NCI-H345 (cell line): ENCODE measurements at regions not wholly inside any gene's neighbourhood (a gene's known extent, or its start where the extent isn't known, plus 50 kb on each side); places are given as distances from the start of the nearest gene placed in this dataset.

Source experiments
- DNase-seq: peaks from one replicate; lab custom pipeline; 2025; lab: John Stamatoyannopoulos, UW

- no peak for DNase-seq
Measured at GRCh38 chr6:67666177-67666964, 968.7 kb upstream of the ADGRB3 start.

DNA sequence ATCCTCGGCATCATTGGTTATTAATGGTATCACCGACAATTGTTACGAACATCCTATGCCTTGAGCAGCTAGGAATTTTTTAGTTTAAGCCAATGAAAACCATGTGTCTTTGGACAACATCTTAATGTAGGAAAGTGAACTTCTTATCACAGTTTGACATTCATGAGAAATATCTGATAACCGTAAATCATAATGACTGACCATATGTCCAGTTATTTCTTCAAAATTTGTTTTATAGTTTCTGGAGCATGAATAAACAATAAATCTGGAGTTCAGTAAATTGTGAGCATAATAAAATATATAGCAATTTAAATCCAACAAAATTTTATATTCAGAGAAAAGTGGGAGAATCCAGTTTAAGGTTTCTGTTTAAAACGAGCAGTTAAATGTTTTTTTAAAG is 970.1 kb upstream of the ADGRB3 start:
- DNase-seq: no peak

DNA sequence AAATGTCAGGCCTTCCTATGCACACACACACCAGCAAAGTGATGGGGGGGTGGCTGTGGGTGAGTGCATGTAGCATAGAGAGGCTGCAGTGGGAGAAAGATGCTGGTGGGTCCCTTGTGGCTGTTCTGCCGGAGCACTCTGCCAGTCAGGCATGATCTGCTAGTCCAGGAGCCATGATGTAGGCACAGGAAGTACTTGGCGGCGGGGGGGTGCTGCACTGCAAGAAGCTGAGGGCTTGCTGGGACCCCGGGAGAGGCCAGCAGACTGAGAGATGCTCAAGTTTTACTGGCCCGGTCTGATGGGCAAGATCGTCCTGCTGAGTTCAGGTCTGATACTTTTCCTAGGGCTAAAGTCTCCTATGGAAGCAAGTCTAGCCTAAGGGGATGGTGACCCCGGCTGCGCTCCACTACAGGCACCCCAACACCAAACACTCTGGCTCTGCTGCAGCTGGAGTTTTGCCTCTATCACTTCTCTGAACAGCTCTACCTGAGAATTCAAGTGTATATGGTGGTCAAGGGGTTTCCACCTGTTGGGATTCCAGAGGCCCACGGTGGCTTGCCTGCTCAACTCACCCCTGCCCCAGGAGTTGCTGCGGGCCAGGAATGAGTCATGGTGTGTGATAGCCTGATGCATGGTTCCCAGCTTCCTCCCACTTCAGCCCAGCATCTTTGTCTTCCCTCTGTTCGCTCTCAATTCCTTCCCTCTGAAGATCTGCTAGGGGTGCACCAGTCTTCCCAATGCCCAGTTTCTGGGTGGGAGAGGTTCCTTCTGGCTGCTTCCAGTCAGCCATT is 971.8 kb upstream of the ADGRB3 start:
- no peak for DNase-seq

DNA sequence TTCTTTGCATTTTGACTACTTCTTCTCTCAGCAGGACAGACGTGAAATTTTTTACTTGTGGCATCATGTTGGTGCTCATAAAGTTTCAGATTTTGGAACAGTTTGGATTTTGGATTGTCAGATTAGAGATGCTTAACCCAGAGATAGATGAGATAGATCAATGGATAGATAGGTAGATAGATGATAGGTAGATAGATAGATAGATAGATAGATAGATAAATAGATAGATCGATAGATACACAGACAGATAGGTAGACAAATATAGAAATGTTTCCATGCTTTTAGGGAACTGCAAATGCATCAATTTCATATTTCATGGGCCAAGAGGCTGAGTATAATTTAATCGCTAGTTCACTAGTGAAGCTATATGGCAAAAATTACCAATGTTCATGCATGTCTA is 981.5 kb upstream of the ADGRB3 start:
- DNase-seq: no peak

GRCh38 chr6:67646550-67646949 is 988.5 kb upstream of the ADGRB3 start:
- DNase-seq: no peak

GRCh38 chr6:67643281-67643680 is 991.8 kb upstream of the ADGRB3 start:
- DNase-seq: no peak

DNA sequence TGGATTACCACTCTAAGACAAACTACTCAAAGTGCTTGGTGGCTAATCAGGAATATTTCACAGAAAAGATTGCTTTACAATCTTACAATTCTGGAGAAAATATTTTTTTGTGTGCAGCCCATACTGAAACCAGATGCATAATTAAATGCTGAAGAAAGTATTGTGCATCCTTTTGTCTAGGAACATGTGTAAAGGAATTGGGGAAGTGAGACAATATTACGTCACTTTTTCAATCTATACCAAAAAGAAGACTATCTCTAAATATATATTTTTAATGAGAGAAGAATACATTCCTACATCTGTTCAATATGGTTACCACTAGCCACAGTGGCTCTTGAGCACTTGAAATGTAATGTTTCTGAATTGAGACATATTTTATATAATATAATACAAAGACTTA is 992.5 kb upstream of the ADGRB3 start:
- no peak for DNase-seq

DNA sequence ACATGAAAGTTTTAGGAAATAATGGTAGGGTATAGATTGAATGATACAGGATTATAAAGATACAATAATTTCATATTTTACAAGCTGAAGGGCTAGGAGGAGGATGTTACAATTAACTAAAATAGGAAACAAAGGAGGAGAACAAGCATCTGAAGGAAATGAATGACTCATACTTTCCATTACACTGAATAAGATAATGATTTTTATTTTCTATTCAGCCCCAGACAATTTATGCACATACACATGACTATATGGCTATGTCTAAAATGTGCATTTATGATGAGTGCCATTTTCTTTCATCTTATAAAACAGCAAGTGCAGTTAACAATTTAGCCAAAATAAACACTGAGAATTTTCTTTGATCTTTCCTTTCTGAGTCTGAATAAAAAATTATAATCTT is 994.6 kb upstream of the ADGRB3 start:
- no peak for DNase-seq

- DNase-seq: no peak
Measured at GRCh38 chr6:67639161-67639560, 995.9 kb upstream of the ADGRB3 start.

GRCh38 chr6:67634199-67634598 is 1000.9 kb upstream of the ADGRB3 start:
- DNase-seq: no peak

GRCh38 chr6:67633058-67633457 is 1002.0 kb upstream of the ADGRB3 start:
- no peak for DNase-seq

- no peak for DNase-seq
Measured at GRCh38 chr6:67630146-67630545, 1004.9 kb upstream of the ADGRB3 start.

DNA sequence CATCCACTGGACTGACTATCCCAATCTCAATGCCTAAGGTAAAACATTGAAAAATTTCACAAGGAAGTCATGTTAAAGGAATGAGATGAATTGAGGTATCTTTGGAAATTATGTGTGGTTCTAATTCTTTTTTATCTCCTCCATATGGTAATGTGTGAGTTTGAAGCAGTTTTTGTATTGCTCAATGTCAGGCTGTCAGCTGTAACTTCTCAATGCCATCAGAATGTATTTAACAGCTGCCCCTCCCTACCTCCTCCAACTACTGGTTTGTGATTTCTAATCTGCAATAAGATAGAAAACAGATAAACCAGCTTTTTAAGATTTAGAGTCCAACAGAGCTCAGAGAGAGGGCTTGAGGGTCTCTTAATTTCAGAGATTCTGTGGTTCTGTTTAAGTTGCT is 1005.8 kb upstream of the ADGRB3 start:
- no peak for DNase-seq

- DNase-seq: no peak
Measured at GRCh38 chr6:67615796-67616195, 1019.3 kb upstream of the ADGRB3 start.

DNA sequence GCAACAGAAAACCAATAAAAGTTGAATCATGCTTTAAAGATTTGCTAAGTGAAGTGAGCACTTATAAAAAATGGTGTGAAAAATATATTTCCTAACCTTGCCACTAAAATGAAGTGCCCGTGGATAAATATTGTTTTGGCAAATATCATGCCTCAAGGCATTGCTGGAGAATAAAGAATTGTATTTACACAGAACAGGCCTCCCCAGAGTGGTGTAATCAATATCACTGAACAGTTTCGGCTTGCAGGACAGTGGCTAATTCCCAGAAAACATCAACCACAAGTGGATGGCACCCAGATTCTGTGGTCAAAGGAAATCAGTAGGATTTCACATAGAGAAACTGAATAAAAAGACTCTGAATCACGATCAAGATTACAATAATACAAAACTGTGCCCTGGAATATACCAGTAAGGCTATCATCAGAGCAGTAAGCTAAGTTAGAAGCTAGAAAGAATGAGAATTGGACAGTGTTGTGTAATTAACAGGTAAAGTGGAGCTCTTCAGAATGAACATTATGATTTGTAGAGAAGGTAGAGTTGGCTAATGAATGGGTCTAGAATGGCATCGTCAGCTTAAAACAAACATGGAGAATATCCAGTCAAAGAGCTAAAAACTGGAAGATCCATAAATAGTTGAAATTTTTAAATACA is 1026.9 kb upstream of the ADGRB3 start:
- DNase-seq: peak; percentile 5

DNA sequence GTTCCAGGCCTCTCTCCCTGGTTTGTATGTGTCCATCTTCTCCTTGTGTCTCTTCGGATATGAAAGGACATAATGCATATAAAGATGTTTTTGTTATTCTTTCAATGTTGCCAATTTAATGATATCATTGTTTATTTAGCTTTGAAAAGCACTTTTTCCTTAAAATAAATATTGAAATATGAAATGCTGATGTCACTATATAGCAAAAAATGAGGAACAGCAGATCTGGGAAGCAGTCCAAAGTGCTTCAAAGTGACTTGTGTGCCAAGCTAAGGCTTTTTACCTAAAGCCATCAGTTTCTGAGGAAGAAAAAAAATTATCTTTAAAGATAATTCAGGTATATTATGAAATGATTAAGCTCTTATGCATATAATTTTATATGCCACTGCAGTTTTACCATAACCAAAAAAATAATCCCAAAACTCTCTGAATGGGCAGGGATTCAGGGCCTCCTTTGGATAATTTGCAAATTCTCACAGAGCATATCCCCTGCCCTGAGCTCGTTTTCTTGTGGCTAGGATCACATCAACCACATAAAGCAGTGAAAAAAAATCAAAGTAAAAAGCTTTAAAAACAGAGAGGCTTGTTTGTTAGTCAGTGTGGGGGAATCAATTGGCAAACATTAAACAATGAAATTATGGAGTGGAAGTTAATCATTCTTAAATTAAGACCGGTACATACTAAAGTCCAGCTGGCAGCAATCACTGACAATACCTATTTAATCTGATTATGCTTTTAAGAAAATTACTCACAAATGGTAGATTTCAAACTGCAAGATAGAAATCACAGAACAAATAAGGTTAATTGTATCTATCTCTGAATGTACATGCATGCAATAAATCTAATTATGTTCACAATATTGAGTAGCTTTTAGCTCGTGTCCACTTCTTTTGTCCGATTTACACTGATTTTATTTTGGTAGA is 1027.9 kb upstream of the ADGRB3 start:
- DNase-seq: no peak

DNA sequence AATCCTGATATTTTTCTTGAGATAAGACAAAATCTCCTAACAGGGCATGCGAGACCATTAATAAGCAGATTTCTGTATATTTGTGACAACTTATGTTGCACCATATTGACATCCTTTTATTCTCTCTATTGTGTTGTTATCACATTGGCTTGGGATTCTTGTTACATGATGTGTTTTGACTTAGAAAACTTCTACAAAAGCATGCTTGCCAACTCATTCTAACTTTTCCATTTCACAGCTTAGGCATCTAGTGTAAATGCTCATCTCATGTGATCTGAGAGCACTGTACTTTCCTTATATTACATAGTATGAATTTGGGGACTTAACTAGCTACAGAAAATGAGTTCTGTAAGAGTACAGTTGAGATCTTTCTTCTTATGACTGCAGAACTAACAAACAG is 1040.7 kb upstream of the ADGRB3 start:
- DNase-seq: no peak

GRCh38 chr6:67593247-67593646 is 1041.8 kb upstream of the ADGRB3 start:
- DNase-seq: no peak

DNA sequence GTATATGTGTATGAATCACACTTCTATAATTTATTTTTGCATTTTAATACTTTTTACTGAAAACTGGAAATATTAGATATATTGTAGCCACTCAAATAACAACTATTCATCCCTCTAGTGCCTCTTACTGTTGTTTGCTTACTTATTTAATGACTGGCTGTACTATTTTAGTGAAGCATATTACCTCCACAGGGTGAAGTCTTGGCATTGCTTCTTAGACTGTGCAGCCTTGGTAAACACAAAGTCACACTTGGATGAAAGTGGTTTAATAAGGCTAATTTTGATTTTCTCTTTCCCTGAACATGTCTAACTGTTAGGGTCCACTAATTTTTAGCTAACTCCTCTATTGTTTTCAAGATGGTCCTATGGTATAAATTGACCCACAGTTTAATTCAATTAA is 1043.2 kb upstream of the ADGRB3 start:
- DNase-seq: no peak

DNA sequence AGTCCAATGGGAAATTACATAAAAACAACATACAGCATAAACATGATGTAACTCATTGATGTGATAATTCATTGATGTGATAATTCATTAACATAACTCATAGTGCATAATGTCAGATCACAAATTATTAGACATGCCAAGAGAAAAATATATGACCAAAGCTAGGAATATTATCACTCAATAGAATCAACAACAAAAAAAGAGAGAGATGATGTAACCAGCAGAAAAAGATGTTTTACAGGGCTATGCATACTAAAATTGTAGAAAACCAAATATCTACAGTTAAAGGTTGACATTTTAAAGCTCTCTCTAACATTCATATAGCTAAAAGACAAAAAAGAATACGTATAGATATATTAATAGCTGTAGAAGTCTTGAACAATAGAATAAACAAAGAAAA is 1067.2 kb upstream of the ADGRB3 start:
- no peak for DNase-seq

GRCh38 chr6:67563671-67564070 is 1071.4 kb upstream of the ADGRB3 start:
- no peak for DNase-seq

- DNase-seq: no peak
Measured at GRCh38 chr6:67560068-67560467, 1075.0 kb upstream of the ADGRB3 start.
